ENCODE measurements at regions not wholly inside any gene's neighbourhood (a gene's known extent, or its start where the extent isn't known, plus 50 kb on each side); places are given as distances from the start of the nearest gene placed in this dataset.

DNA sequence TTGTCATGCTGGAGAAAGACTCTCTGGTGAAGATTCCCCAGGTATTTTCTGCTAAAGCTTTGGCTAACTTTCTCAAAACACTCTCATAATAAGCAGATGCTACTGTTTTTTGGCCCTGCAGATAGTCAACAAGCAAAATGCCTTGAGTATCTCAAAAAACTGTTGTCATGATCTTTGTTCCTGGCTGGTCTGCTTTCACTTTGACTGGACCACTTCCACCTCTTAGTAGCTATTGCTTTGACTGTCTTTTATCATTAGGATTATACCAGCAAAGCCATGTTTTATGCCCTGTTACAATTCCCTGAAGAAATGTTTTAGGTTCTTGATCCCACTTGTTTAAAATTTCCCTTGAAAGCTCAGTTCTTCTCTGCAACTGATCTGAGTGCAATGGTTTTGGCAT is 231.5 kb downstream of the SLC7A11 start:
- TF ChIP-seq, protein P1, sequence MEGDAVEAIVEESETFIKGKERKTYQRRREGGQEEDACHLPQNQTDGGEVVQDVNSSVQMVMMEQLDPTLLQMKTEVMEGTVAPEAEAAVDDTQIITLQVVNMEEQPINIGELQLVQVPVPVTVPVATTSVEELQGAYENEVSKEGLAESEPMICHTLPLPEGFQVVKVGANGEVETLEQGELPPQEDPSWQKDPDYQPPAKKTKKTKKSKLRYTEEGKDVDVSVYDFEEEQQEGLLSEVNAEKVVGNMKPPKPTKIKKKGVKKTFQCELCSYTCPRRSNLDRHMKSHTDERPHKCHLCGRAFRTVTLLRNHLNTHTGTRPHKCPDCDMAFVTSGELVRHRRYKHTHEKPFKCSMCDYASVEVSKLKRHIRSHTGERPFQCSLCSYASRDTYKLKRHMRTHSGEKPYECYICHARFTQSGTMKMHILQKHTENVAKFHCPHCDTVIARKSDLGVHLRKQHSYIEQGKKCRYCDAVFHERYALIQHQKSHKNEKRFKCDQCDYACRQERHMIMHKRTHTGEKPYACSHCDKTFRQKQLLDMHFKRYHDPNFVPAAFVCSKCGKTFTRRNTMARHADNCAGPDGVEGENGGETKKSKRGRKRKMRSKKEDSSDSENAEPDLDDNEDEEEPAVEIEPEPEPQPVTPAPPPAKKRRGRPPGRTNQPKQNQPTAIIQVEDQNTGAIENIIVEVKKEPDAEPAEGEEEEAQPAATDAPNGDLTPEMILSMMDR (IDR thresholded peaks at IDR 0.05), result no peak
- no peak for TF ChIP-seq POLR2AphosphoS5 (IDR thresholded peaks at IDR 0.05; ENCODE audit: low read depth, low read length)

Measured in Panc1 (cell line).